Pancreas (tissue), 10 donors: ENCODE measurements at regions not wholly inside any gene's neighbourhood (a gene's known extent, or its start where the extent isn't known, plus 50 kb on each side); places are given as distances from the start of the nearest gene placed in this dataset.

Experiments used
- ATAC-seq, 4 donors: fragments of 200-7000 bp; cut with Tn5 transposase; one replicate each; pipeline versions ENCODE4 v1.8.0 to v1.9.1; 2020; ENCODE audit warnings: mild to moderate bottlenecking in 4 of 4, moderate library complexity in 4 of 4
- DNase-seq, 6 donors: peaks; one replicate each; pipeline ENCODE4 v3.0.0-alpha.2; 2020
- FAIRE-seq: peaks from 2 replicates; lab custom pipeline; 2012; peaks lifted over from hg19 to GRCh38; lab: Jason Lieb, UNC
- H3K27ac ChIP-seq, 4 donors: fragments of 200-600 bp; sonication (generic); 1 replicate in 3 of 4; 2 replicates in 1 of 4; pipeline versions ENCODE4 v1.5.0 to v1.8.0; 2020
- H3K27me3 ChIP-seq, 4 donors: fragments of 200-600 bp; one replicate each; pipeline ENCODE4 v1.8.0; 2021
- H3K36me3 ChIP-seq, 3 donors: fragments of 200-600 bp; sonication (generic) in 1 of 3; one replicate each; pipeline versions ENCODE4 v1.5.0 to v1.8.0; 2020 to 2021
- H3K4me1 ChIP-seq, 3 donors: fragments of 200-600 bp; one replicate each; pipeline ENCODE4 v1.8.0; 2021
- H3K4me3 ChIP-seq, 4 donors: fragments of 200-600 bp; sonication (generic) in 2 of 4; one replicate each; pipeline versions ENCODE4 v1.5.0 to v1.8.0; 2020 to 2021
- H3K9me3 ChIP-seq, 4 donors: fragments of 200-600 bp; one replicate each; pipeline ENCODE4 v1.8.0; 2021
- WGBS, 2 donors: extraction: QIAGEN DNeasy Blood & Tissue Kit; methylation state at CpG; one replicate each; pipeline ENCODE4 v1.1.7; 2013; 5-methylcytosine and 5-hydroxymethylcytosine counted together
- intact Hi-C, 3 donors: fragments of 100-400 bp; cut with DNase I; formaldehyde crosslinking; loops; one replicate each; pipeline versions ENCODE4 v1.11.1 to v1.14.2; 2022
- TF ChIP-seq, protein P1 (sequence below), 4 donors: fragments of 200-600 bp; sonication (generic) in 3 of 4; IDR thresholded peaks; one replicate each; pipeline versions ENCODE4 v1.5.0 to v1.8.0; 2021; ENCODE audit warnings: antibody characterized with exemption in 4 of 4
- donor health status: healthy with polysubstance abuse.
- donor health status: DM: no; HTN: no; CAD: no; lungs with moderate emphysema.
- donor health status: DM: no; HTN: no; CAD: no.
- donor health status: control.
- donor health status: control.
- donor health status: Bipolar disorder and iron deficiency.
- donor health status: DM: yes; HTN: yes; CAD: no.
- donor health status: DM: no; HTN: no; CAD: no.
- donor health status: DM: no; HTN: no; CAD: no.
- donor health status: DM: yes; HTN: yes; CAD: no.

- intact Hi-C loops = no loop called here
- H3K9me3 ChIP-seq = no peaks in the 10 kb centered on the region
- H3K4me3 ChIP-seq = no peak overlapping the region
- ATAC-seq (no peak), FAIRE-seq (no peak), DNase-seq (no peak)
- no peaks in the 10 kb centered on the region for H3K4me1 ChIP-seq
- TF ChIP-seq, protein P1, sequence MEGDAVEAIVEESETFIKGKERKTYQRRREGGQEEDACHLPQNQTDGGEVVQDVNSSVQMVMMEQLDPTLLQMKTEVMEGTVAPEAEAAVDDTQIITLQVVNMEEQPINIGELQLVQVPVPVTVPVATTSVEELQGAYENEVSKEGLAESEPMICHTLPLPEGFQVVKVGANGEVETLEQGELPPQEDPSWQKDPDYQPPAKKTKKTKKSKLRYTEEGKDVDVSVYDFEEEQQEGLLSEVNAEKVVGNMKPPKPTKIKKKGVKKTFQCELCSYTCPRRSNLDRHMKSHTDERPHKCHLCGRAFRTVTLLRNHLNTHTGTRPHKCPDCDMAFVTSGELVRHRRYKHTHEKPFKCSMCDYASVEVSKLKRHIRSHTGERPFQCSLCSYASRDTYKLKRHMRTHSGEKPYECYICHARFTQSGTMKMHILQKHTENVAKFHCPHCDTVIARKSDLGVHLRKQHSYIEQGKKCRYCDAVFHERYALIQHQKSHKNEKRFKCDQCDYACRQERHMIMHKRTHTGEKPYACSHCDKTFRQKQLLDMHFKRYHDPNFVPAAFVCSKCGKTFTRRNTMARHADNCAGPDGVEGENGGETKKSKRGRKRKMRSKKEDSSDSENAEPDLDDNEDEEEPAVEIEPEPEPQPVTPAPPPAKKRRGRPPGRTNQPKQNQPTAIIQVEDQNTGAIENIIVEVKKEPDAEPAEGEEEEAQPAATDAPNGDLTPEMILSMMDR (IDR thresholded peaks at IDR 0.05) = no peak
- H3K27me3 ChIP-seq = no peaks in the 10 kb centered on the region
- H3K27ac ChIP-seq = no peak overlapping the region
- no peaks in the 10 kb centered on the region for H3K36me3 ChIP-seq
These were observed 228.9 kb upstream of the GRID2 start for GRCh38 chr4:92074839-92075238.

DNA sequence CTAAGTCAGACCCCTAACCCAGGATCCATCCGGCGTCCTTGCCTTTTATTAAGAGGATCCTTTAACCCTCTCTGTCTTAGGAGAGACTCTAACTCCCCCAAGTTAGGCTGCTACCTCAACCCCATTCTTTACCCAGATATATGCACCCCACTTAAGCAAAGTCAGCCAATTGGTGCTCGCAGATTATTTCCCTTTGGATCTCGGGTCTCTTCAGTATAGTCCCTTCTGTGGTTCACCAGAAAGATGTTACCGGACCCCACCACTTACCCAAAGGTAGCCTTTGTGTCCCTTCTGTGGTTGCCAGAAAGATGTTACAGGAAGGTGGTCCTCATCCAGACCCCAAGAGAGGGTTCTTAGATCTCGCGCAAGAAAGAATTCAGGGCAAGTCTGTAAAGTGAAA, 212.9 kb upstream of the GRID2 start:
- H3K4me1 ChIP-seq = no peaks in the 10 kb centered on the region
- TF ChIP-seq, protein P1 (IDR thresholded peaks at IDR 0.05) = no peak
- no peaks in the 10 kb centered on the region for H3K9me3 ChIP-seq
- H3K36me3 ChIP-seq = no peaks in the 10 kb centered on the region
- no peak overlapping the region for H3K27ac ChIP-seq
- FAIRE-seq (no peak), ATAC-seq (no peak), DNase-seq (no peak)
- WGBS, 2 donors = 95 to 99% methylated on average over 7 of the region's 7 CpGs
- H3K4me3 ChIP-seq = no peak overlapping the region
- no peaks in the 10 kb centered on the region for H3K27me3 ChIP-seq
- intact Hi-C loops = no loop called here

- Histone ChIP-seq H3K4me3 (no peak overlapping the region), H3K36me3 (no peaks in the 10 kb centered on the region), H3K27me3 (no peaks in the 10 kb centered on the region), H3K27ac (no peak overlapping the region), H3K9me3 (no peaks in the 10 kb centered on the region), H3K4me1 (no peaks in the 10 kb centered on the region)
- TF ChIP-seq, protein P1 (IDR thresholded peaks at IDR 0.05) = no peak
- WGBS, 2 donors = 68% methylated on average over 6 of the region's 6 CpGs
- ATAC-seq (no peak), DNase-seq (no peak), FAIRE-seq (no peak)
- intact Hi-C loops = no loop called here
These were observed 212.4 kb upstream of the GRID2 start for GRCh38 chr4:92091335-92091734.

DNA sequence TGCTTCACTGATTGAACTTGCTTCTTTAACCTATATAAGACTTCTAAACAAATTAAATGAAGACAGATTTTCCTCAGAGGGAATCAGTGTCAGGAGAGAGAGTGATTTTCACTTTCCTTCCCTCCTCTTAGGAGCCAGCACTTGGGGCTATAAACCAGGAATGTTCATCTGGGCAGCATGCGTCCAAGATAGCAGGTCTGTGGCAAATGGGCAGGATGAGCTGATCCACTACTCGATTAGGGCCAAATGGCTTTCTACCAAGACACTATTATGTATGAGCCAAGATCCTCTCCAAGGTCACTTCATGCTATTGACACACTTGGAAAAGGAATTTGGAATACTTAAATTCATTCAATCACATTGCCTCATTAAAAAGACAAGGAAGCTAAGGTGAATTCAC, 203.9 kb upstream of the GRID2 start:
- Histone ChIP-seq H3K36me3 (no peaks in the 10 kb centered on the region), H3K4me1 (peaks cover 0 to 14% (median 0%) of the 10 kb centered on the region in 3 donors), H3K27me3 (no peaks in the 10 kb centered on the region), H3K9me3 (no peaks in the 10 kb centered on the region), H3K27ac (no peak overlapping the region), H3K4me3 (no peak overlapping the region)
- DNase-seq = no peak
- FAIRE-seq = no peak
- 62 to 63% methylated on average over 2 of the region's 2 CpGs for WGBS, 2 donors
- TF ChIP-seq, protein P1 (IDR thresholded peaks at IDR 0.05) = no peak
- intact Hi-C loops = no loop called here
- no peak for ATAC-seq

GRCh38 chr4:92100975-92101374, 202.8 kb upstream of the GRID2 start:
- Histone ChIP-seq H3K27ac (peak overlapping the region in 1 of 4 donors; percentile 48), H3K36me3 (no peaks in the 10 kb centered on the region), H3K27me3 (no peaks in the 10 kb centered on the region), H3K9me3 (no peaks in the 10 kb centered on the region), H3K4me3 (no peak overlapping the region), H3K4me1 (peaks cover 0 to 14% (median 0%) of the 10 kb centered on the region in 3 donors)
- FAIRE-seq = no peak
- intact Hi-C loops = no loop called here
- ATAC-seq = peak; percentile 64 to 81 (median 68)
- TF ChIP-seq, protein P1 (IDR thresholded peaks at IDR 0.05) = no peak
- DNase-seq = no peak
